RWPE2 (cell line): ENCODE measurements at regions not wholly inside any gene's neighbourhood (a gene's known extent, or its start where the extent isn't known, plus 50 kb on each side); places are given as distances from the start of the nearest gene placed in this dataset.

Experiments
- ATAC-seq: fragments of 200-7000 bp; cut with Tn5 transposase; 3 replicates; pipeline ENCODE4 v1.9.1; 2021; ENCODE audit warnings: low read depth
- DNase-seq: peaks from one replicate; pipeline ENCODE4 v3.0.0-alpha.2; 2020; ENCODE audit warnings: low spot score
- H3K27ac ChIP-seq: fragments of 450-650 bp; 2 replicates; pipeline ENCODE4 v1.5.1; 2017; ENCODE audit warnings: mild to moderate bottlenecking; ENCODE audit not compliant: poor library complexity, severe bottlenecking
- H3K27me3 ChIP-seq: fragments of 250-450 bp; sonication (Bioruptor Pico); 2 replicates; pipeline ENCODE4 v1.5.1; 2021; ENCODE audit warnings: mild to moderate bottlenecking, moderate library complexity; ENCODE audit not compliant: insufficient read depth, poor library complexity, severe bottlenecking
- H3K36me3 ChIP-seq: fragments of 250-450 bp; sonication (Bioruptor Pico); 2 replicates; pipeline ENCODE4 v1.5.1; 2020; ENCODE audit warnings: low read depth, mild to moderate bottlenecking, moderate library complexity
- H3K4me1 ChIP-seq: fragments of 250-450 bp; sonication (Bioruptor Pico); 2 replicates; pipeline ENCODE4 v1.5.1; 2021; ENCODE audit warnings: mild to moderate bottlenecking, moderate library complexity; ENCODE audit not compliant: insufficient read depth, poor library complexity, severe bottlenecking
- H3K4me3 ChIP-seq: fragments of 250-450 bp; sonication (Bioruptor Pico); 2 replicates; pipeline ENCODE4 v1.5.1; 2021; ENCODE audit warnings: mild to moderate bottlenecking, moderate library complexity; ENCODE audit not compliant: severe bottlenecking
- H3K9me3 ChIP-seq: fragments of 250-450 bp; sonication (Bioruptor Pico); 2 replicates; pipeline ENCODE4 v1.5.1; 2021; ENCODE audit warnings: mild to moderate bottlenecking, moderate library complexity; ENCODE audit not compliant: severe bottlenecking
- CTCF ChIP-seq: fragments of 450-650 bp; IDR thresholded peaks from one replicate; pipeline ENCODE4 v1.5.1; 2017; ENCODE audit warnings: mild to moderate bottlenecking, moderate library complexity; ENCODE audit not compliant: poor library complexity, severe bottlenecking

GRCh38 chr4:124534131-124534530, 178.4 kb downstream of the ANKRD50 start:
- Histone ChIP-seq H3K27ac (no peak overlapping the region), H3K4me1 (no peaks in the 10 kb centered on the region), H3K36me3 (no peaks in the 10 kb centered on the region), H3K27me3 (no peaks in the 10 kb centered on the region), H3K4me3 (no peak overlapping the region), H3K9me3 (no peaks in the 10 kb centered on the region)
- DNase-seq, result no peak
- no peak for TF ChIP-seq CTCF
- no peak for ATAC-seq

- Histone ChIP-seq H3K4me3 (no peak overlapping the region), H3K9me3 (no peaks in the 10 kb centered on the region), H3K4me1 (no peaks in the 10 kb centered on the region), H3K36me3 (no peaks in the 10 kb centered on the region), H3K27me3 (no peaks in the 10 kb centered on the region), H3K27ac (no peak overlapping the region)
- no peak for TF ChIP-seq CTCF
- ATAC-seq (no peak), DNase-seq (no peak)
These were observed 177.5 kb downstream of the ANKRD50 start for GRCh38 chr4:124535003-124535402.

GRCh38 chr4:124536946-124537345, 175.6 kb downstream of the ANKRD50 start:
- no peak overlapping the region for H3K27ac ChIP-seq
- DNase-seq (no peak), ATAC-seq (no peak)
- H3K4me3 ChIP-seq, result no peak overlapping the region
- no peaks in the 10 kb centered on the region for H3K36me3 ChIP-seq
- no peaks in the 10 kb centered on the region for H3K9me3 ChIP-seq
- TF ChIP-seq CTCF, result no peak
- no peaks in the 10 kb centered on the region for H3K27me3 ChIP-seq
- H3K4me1 ChIP-seq, result no peaks in the 10 kb centered on the region

GRCh38 chr4:124537971-124538370, 174.6 kb downstream of the ANKRD50 start:
- Histone ChIP-seq H3K36me3 (no peaks in the 10 kb centered on the region), H3K27ac (no peak overlapping the region), H3K4me3 (no peak overlapping the region), H3K4me1 (no peaks in the 10 kb centered on the region), H3K9me3 (no peaks in the 10 kb centered on the region), H3K27me3 (no peaks in the 10 kb centered on the region)
- ATAC-seq (no peak), DNase-seq (no peak)
- no peak for TF ChIP-seq CTCF

GRCh38 chr4:124540014-124540413, 172.5 kb downstream of the ANKRD50 start:
- Histone ChIP-seq H3K27me3 (no peaks in the 10 kb centered on the region), H3K4me1 (no peaks in the 10 kb centered on the region), H3K27ac (no peak overlapping the region), H3K9me3 (no peaks in the 10 kb centered on the region), H3K36me3 (no peaks in the 10 kb centered on the region), H3K4me3 (no peak overlapping the region)
- TF ChIP-seq CTCF, result no peak
- ATAC-seq (no peak), DNase-seq (no peak)
